GM21576 (cell line): ENCODE measurements at regions not wholly inside any gene's neighbourhood (a gene's known extent, or its start where the extent isn't known, plus 50 kb on each side); places are given as distances from the start of the nearest gene placed in this dataset.

Experiments
- ATAC-seq: cut with Tn5 transposase; IDR thresholded peaks from one replicate; pipeline ENCODE4 v1.9.1; 2021; ENCODE audit warnings: mild to moderate bottlenecking, moderate library complexity; ENCODE audit not compliant: unreplicated experiment

DNA sequence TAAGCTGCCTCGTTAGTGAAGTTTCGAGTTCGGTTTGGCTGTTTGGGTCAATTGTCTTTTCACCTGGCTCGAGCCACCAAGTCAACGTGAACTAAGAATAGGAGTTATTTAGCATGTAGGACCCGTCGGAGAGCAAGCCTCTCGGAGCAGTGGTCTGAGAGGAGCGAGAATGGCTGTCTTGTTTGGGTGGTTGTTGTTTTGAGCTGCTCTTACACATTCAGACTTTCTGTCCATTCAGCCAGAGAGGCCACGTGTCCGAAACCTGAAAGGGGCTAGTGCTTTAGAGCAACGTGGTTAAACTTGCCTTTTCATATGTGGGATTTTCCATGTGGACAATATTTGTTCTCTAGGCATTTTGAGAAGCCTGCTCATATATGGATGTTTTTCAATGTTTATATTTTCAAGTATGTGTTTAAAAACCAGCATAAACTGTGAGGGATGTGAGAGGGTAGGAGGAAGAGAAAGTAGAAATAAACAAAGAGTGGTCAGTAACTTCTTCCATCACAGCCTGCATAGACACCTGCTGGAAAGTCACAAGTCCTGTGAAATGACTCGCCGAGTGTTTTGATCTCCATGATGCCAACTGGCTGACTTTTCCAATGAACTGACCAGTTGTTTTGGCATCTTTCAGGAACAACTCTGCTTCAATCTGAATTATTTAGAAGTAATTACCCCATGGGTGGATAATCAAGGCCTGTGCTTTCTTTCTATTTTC lies 221.0 kb downstream of the ASCL1 start:
- no peak for ATAC-seq

- peak; percentile 90 for ATAC-seq
Observed at GRCh38 chr12:103181366-103182152, 224.1 kb downstream of the ASCL1 start.

- no peak for ATAC-seq
Observed at GRCh38 chr12:103182299-103182698, 224.8 kb downstream of the ASCL1 start.

GRCh38 chr12:103196467-103196866 lies 239.0 kb downstream of the ASCL1 start:
- ATAC-seq: no peak

- no peak for ATAC-seq
Observed at GRCh38 chr12:103197725-103198388, 240.4 kb downstream of the ASCL1 start.

GRCh38 chr12:103198499-103198898 lies 241.0 kb downstream of the ASCL1 start:
- no peak for ATAC-seq

- ATAC-seq: no peak
Observed at GRCh38 chr12:103205906-103206305, 248.4 kb downstream of the ASCL1 start.

GRCh38 chr12:103207936-103208335 lies 250.5 kb downstream of the ASCL1 start:
- no peak for ATAC-seq

DNA sequence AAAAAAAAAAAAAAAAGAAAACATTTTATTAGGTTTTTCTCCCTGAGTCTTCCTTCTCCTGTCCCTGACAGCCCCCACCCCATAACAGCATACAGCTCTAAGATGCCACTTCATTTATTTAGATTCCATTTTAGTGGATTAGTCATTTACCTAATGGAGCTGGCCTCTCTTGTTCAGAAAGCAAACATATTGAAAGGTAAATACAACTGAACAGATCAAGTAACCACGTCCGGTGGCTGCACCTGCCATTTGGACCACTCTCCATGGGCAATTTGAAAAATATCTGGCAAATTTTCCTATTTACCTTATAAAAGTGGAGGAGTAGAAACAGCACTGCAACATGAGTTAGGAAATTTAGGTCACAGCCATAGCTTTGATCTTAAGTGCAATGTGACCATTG lies 254.6 kb downstream of the C12orf42 start:
- ATAC-seq: no peak

DNA sequence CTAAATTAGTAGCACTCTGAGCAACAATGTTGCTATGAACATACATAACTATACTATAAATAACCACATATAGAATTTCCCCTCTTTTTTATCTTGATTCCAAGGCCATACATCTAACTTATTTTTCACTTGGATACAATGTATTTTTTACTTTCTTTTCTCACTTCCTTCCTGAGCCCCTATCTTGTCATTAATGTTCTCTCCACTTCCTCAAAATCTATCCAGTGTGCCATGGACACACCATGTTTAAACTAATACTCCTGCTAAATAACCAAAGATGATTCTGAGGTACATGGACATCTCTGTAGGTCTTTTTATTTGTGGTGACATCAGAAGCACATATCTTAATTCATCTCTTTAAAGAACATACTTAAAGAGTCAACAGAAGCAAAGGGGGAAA lies 251.2 kb downstream of the C12orf42 start:
- ATAC-seq: no peak

- ATAC-seq: no peak
Observed at GRCh38 chr12:103247531-103247930, 248.2 kb downstream of the C12orf42 start.

DNA sequence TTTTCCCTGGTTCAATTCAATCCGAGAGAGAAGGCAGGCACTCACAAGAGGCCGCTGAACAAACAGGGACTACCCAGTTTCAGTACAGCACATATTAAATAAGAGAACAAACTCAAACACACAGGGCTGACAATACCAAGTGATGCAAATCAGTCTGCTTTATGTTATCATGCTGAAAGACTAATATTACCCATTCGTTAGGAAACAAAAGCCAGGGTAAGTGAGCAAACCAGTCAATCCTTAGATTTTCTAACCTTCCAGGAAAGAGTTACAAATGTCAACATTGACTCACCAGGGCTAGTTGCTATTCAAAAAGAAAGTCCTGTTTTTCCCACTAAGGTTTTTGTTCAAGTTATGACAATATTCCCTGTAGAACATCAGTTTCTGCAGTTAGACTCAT lies 246.2 kb downstream of the C12orf42 start:
- no peak for ATAC-seq

DNA sequence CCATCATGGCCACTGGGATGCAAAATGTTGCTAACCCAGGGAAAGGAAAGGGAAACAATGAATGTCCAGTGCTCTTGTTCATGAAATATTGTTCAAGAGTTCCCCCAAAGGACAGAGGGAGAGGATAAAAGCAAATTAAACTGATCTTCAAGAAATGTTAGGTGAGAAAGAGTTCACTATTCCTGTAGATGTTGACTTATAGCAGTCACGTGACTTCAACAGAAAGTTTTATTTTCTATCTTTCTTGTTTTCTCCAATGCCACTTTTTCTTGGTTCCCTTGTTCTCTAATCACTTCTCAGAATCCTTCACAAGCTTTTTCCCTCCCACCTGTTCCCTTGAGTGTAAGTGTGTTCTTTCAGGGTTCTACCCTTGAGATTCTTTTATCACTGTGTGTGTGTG lies 245.3 kb downstream of the C12orf42 start:
- no peak for ATAC-seq
